ENCODE measurements at regions not wholly inside any gene's neighbourhood (a gene's known extent, or its start where the extent isn't known, plus 50 kb on each side); places are given as distances from the start of the nearest gene placed in this dataset.

DNA sequence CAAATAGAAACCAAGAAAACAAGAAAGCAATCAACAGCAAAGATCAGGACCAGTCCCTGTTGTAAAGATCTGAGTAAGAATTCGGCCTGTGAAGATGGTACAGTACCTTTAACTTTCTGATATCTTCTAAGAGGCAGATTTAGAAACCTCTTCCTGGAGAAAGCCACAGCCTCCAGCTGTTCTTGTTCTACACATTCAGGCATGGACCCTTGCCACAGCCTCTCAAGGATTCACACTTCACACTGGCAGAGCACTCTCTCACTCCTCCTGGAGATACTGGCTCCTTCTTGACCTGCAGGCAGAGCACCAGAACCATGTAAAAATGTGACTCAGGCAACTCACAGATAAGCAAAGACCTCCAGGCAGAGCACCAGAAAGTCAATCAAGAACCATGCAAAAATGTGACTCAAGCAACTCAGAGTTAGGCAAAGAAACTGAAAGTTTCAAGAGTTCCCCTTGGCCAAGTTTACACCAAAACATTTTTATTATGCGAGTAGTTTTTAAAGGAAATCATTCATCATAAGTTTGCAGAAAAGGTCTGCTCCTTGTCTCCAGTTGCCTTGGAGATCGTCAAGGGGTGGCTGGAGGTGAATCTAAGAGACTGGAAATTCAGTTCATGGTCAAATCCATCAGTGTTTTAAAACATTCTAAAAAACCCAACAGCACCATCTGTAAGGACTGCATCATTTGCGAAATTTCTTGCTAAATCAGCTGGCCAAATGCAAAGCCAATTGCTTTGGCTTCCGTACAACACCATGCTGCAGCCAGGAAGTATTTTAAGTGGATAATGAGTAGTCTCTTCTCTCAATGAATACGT lies 119.3 kb upstream of the MDM1 start:
- peak; percentile 55 for DNase-seq (ENCODE audit: low read depth)

DNA sequence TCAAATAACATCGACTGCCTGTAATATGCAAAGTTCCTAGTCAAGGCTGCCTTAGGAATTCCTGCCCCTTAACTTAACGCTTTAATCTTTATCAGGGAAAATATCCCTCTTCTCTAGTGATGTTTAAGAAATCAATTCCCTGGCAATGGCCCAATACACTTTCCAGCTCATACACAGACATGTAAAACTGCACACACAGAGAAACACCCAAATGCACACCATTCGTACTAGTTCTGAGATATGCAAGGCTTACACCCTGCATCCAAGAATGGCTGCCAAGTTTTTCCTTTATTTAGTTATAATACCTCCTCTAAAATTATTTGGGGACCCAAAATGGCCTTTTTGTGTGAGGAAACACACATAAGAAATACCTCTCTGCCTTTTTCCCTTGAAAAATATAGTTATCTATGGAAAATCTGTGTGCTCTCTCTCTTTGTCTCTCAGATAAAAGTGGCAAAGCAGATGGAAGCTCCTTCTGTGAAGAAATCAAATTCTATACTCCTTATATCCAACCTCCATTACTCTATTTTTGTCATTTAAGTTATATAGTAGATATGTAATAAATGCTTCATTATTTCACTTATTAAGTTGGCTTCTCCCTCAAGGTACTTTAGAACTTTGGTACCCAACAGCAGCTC lies 120.0 kb upstream of the MDM1 start:
- DNase-seq (ENCODE audit: low read depth): no peak

DNA sequence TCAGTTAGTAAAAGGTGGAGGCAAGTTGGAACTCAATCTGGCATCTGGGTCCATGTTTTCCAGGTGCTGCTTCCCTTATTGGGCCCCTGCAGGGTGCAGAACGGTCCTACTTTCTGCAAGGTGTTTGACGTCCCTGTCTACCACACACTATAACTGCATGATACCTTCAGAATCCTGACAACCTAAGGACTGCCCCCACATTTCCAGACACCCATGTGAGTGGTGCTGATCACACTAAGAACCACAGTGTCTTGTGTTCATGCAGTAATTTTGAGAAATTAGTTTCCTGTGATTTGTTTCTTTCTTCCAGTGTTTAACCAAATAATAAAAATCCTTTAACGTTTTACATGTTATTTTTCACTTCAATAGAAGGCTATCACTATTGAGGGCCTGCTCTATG lies 121.1 kb upstream of the MDM1 start:
- DNase-seq (ENCODE audit: low read depth): no peak

DNA sequence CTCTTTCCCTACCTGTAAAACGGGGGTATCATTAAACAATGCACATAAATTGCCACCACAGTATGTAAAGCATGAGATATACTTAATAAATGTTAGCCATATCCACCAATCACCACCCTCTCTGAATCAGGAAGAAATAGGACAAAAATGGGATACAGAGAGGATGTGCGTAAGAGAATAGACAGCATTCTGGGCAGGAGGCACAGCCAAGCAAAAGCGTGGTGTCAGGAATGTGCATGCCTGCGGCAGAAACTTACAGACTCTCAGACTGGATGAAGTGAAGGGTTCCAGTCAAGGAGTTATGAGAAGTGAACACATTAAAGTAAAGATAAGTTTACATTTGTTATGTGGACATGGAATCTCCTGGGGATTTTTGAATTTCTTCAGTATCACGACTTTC lies 121.7 kb upstream of the MDM1 start:
- DNase-seq (ENCODE audit: low read depth): no peak

DNA sequence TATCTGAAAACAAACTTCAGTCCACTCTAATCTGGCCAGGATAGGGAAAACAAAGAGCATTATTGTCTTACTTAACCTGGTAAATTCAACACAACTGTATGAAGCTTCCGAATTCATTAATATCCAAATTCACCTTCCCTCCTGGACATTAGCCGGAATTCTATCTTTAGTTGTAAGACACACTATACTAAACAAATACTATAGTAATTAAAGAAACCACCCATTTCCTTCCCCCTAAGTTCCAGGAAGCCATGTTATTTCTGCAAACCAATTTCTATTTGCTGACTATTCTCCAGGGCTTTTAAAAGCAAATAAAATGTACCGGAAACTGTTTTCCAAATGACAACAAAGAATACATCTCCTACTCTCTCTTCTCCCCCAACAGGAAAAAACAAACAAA lies 122.7 kb upstream of the MDM1 start:
- DNase-seq (ENCODE audit: low read depth): no peak

DNA sequence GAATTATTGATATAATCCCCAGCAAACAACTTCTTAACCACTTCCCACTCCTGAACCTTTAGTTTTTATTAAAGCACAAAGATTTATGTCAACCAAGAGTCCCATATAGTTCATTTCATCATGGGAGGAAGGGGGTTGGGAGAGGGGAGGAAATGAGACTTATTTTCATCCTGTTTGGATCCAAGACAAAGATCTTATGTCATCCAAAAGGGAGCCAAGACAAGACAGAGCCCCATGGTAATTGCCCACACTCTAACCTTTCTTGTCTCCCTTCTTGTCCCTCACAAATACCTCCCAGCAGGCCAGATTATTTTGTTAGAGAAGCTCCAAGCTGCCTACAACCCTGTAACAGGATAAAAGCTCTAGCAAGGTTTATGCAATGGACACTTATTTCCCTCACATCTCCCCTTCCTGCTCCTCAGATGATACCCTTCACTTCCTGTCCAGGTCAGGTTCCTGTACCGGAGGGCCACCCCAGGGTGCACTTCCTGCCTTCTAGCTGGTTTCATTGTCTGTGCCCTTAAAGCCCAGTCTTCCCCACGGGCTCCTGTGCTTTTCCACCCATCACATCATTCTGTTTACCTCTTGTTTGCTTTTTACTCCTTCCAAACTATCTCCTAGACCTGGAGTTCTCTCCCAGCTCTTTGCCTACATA lies 123.7 kb upstream of the MDM1 start:
- DNase-seq (ENCODE audit: low read depth): no peak

DNA sequence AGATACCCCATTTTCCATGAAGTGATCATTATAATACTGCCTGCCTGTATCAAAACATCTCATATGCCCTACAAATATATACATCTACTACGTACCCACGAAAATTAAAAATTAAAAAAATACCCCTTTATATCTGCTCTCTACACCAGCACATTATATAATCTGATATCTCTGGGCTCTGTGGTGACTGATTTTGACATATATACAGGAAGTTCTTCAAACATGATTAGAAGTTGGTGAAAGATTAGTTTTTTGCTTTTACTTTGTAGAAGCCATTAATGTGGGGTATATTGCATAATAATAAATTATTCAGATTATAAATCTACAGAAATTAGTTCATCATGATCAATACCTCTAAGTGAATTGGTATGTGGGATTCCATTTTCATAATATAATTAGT lies 126.7 kb upstream of the MDM1 start:
- no peak for DNase-seq (ENCODE audit: low read depth)

DNA sequence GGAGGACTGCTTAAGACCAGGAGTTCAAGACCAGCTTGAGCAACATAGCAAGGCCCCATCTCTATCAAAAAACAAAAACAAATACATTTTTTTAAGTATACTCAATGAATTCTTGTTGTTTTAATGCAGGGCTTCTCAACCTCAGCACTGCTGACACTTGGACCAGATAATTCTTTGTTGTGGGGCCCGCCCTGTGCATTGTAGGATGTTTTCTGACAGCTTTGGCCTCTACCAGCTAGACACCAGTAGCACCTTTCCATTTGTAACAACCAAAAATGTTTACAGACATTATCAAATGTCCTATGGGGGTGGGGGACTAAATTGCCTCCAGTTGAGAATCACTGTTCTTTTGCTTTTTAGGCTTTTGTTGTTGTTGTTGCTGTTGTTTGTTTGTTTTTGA lies 128.1 kb upstream of the MDM1 start:
- DNase-seq (ENCODE audit: low read depth): no peak

DNA sequence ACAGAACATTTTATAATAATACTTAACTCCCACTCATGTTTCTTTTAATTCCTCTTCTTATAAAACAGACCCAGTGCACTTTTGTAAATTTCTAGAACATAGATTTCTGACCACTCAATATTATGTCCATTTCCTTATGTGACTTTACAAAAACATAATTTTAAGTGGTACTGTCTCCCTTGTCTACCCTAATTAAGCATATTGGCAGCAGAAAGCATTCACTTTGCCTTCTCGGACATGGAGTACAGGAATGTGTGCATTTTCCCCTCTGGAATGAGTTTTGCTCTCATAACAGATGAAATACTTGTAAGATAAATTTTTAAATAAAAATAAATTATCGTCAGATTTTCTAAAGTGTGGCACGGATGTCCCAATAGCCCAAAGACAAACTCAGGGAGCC lies 129.5 kb upstream of the MDM1 start:
- no peak for DNase-seq (ENCODE audit: low read depth)

DNA sequence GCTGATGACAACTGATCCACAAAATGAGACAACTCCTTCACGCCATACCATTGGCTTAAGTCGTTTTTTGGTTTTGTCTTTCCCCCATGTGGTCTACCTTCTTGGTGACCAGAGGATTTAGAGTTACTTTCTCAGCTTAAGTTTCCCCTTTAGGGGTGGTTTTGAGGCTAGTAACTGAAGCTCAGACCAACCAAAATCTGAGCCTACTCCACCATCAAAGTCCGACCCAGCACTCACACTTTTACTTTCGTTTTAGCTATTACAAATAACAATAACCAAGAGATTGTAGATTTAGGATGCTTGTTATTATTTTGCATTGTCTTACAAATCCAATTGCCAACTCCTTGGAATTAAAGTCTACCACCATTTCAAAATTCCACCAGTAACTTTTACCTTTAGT lies 130.6 kb upstream of the MDM1 start:
- peak; percentile 25 for DNase-seq (ENCODE audit: low read depth)

DNA sequence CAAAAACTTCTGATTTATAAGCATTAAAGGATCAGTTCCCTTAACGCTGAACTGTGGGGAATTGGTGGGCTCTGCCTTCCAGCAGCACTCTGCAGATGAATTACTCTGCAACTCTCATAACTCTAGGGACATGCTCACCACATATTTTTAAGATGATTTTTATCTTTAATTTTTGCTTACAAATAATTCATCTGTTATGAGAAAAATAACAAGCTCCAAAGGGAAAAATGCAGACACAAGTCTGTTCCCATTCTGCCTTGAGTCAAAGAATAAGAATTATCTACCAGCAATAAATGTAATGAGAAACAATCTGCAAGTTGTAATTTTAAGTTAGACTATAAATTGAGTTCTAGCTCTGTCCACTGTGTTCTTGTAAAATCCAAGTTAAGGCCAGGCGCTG lies 133.1 kb upstream of the MDM1 start:
- DNase-seq (ENCODE audit: low read depth): no peak

DNA sequence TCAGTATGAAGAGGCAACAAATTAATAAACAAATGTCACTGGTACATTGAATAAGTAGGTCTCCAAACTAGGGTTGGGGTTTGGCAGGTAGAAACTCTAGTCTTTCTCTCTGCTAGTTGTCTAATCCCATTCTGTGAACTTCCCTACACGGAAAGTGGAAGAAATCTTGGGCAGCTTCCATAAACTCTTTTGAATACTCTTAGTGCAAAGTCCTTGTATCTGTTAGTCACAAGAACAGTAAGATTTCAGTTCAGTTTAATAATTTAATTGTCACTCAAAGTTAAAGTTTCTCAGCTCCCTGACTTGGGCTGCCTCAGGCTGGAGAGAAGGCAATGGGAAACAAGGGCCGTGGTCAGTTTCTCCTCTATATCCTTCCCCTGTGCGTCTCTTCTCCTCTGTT lies 135.4 kb upstream of the MDM1 start:
- no peak for DNase-seq (ENCODE audit: low read depth)

DNA sequence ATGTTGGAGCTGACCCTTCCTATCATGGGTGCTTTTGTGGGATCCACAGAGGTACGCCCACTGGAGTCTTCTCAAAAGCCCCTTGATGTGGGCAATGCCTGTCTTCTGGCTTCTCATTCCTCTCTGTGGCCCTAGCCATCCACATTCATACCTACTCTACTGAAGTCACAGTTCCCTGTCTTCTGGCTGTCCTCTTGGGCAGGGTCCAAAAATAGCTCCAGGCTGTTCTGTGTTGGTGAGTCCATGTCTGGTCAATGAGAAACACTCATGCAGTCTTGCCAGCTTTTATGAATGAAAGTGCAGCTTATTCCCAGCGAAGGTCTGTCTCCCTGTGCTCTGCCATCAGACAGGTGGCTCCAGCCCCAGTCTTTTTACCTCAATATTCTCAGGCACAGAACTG lies 135.9 kb upstream of the MDM1 start:
- no peak for DNase-seq (ENCODE audit: low read depth)

DNA sequence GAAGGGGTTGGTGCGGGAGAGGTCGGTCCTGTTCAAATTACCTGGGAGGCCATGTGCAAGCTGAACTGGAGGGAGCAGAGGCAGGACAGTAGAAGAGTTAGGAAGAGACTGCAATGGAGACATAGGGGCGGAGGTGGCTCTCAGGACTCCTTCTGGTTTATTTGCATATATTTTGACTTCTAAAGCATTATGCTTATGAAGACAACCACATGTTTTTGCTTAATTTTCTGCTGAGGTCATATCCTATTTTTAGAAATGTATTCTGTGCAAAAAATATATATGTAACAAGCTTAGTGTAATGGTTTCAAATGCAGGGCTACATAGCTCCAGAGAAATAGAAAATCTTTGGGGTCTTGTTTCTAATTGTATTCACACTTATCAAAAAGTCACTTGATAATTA lies 137.0 kb upstream of the MDM1 start:
- DNase-seq (ENCODE audit: low read depth): no peak

DNA sequence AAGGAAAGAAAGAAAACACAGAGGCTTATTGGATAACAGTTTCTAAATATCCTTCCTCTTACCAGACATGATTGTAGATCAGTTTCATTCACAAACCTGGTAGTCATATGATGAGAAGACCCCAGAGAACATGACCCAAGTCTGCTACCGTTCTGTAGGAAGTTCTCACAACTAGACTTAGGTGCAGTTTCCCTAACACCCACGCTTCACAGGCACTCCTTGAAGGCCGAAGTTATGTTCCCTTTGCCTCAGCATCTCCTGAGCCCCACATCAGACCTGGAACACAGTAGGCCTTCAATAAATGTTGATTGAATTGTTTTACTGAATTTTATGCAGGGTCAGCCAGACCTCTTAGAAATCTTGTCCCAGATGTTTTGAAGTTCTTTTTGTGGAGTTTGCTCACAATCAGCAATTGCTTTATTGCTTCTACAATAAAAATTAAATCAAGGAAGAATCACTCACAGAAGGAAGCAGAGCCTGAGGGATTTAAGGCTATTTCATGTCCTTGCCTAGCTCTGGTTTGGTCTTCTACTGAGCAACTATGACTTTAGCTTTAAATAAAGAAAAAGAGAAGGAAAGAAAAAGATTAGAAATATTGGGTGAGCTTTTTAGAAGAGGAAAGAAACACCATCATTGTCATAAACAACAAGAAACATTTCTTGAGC lies 138.6 kb upstream of the MDM1 start:
- no peak for DNase-seq (ENCODE audit: low read depth)

DNA sequence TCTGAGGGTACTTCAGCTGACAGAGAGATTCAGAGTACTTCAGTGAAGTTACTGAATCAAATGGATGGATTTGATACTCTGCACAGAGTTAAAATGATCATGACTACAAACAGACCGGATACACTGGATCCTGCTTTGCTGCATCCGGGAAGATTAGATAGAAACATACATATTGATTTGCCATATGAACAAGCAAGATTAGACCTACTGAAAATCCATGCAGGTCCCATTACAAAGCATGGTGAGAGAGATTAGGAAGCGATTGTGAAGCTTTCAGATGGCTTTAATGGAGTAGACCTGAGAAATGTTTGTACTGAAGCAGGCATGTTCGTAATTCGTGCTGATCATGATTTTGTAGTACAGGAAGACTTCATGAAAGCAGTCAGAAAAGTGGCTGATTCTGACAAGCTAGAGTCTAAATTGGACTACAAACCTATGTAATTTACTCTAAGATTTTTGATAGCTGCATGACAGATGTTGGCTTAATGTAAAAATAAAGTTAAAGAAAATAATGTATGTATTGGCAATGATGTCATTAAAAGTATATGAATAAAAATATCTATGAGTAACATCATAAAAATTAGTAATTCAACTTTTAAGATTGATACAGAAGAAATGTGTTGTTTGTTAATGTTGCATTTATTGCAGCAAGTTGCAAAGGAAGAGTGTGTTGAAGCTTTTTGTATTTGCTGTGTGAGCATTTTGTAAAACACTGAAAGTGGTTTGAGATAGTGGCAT lies 136.1 kb upstream of the RAP1B start:
- DNase-seq (ENCODE audit: low read depth): no peak

DNA sequence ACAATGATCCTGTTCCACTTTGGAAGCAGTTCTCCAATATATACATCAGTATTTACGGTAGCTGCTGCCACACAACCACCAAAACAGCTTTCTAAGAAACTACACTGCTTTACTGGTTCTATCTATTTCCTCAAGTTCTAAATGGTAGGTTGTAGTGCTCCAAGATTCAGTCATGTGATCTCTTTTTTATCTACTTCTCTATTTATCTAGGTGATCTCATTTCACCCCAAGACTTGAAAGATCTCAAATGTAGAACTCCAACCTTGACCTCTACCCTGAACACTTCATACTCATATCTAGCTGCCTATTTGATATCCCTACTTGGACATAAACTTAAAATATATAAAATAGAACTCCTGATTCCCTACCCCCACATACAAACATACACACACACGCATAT lies 133.9 kb upstream of the RAP1B start:
- no peak for DNase-seq (ENCODE audit: low read depth)

DNA sequence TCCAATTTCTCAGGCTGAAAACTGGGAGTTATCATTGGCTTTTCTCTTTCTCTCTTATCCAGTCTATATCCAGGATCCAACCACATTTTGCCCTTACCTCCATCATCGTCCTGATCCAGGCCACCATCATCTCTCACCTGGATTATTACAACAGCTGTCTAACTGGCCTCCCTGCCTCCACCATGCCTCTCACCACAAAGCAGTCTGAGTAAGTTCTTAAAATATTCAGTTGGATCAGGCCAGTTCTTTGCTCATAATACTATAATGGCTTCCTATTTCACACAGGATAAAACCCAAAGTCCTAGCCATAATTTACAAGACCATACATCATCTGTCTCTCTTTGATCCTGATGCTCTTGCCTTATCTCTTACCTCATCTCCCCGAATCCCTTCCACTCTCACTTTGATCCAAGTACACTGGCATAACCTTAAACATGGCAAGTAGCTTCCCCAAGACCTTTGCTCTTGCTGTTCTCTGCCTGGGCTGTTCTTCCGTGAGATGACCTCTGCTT lies 133.4 kb upstream of the RAP1B start:
- no peak for DNase-seq (ENCODE audit: low read depth)

DNA sequence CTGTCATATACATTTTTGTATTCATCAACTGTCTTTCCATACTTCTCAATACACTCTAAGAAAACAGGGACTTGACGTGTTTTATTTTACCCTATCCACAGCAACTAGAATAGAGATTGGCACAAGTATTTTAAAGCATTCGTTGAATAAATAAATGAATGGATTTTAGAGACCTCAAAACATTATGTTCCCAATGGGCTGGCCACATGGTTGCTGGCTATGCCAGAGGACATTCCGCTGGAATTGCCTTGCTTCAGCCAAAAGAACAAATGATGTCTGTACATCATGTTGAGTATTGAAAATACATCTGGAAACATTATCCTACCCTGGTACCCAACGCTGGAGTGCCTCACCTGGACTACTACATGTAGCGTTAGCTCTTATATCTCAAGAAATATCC lies 132.8 kb upstream of the RAP1B start:
- DNase-seq (ENCODE audit: low read depth): no peak

DNA sequence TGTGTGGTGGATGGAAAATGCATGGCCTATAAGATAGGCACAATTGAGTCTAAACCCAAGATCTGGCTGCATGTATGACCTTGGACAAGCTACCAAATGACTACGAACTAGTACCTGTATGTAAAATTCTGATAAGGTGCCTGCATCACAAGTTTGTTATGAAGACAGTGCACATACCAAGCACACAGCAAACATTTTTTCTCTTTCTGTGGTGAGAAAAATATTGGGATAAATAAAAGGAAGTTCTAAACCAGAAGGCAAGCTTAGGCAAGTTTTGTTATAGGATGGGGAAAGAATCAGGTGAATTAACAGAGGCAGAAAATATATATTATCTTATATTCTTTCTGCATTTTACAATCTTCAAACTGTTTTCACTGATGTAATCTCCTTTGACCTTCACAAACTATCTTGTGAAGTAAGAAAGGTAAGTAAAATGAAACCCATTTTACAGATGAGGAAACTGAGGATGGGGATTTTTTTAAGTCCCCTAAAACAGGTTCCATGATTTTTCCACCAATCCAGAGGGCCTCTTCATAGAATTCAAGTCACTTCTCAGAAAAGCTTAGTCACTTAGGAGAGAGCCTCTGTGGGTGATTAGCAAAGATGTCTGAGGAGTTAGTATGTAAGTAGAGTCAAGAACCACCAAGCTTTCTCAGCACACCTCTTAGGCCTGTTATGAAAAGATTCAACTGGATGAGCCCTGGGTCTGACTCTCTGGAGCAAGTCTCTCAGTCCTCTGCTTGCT lies 132.0 kb upstream of the RAP1B start:
- no peak for DNase-seq (ENCODE audit: low read depth)

DNA sequence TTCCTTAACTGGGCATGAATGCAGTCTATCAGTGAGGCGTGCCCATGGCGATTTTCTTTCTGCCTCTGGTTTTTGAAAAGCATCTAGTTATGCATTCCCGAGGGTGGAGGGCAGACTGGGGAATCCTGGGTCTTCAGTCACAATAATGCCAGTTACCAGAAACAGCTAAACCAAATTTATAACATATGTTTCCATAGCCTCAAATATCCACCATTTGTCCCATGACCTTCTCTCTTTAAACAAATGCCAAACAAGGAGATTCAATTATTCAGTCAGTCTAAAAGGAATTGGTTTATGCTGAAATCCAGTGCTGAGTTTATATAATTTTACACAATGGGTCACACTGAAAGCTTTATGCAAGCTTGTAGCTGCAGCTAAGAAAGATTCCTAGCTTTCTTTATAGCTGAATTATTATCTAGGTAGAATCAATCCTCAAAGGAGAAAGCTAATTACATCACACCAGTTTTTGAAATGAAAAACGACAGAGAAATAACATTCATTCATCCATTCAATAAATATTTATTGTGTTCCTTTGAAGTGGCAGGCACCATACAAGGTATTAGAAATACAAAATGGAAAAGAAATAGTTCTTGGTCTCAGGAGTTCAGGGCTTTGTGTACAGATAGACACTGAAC lies 131.3 kb upstream of the RAP1B start:
- no peak for DNase-seq (ENCODE audit: low read depth)

Data from Daoy (cell line).